Inferior parietal cortex (tissue), 1 donor: ENCODE measurements at regions not wholly inside any gene's neighbourhood (a gene's known extent, or its start where the extent isn't known, plus 50 kb on each side); places are given as distances from the start of the nearest gene placed in this dataset.

Experiments used
- DNase-seq: peaks from one replicate; pipeline ENCODE4 v3.0.0-alpha.2; 2016; ENCODE audit errors: extremely low spot score

DNA sequence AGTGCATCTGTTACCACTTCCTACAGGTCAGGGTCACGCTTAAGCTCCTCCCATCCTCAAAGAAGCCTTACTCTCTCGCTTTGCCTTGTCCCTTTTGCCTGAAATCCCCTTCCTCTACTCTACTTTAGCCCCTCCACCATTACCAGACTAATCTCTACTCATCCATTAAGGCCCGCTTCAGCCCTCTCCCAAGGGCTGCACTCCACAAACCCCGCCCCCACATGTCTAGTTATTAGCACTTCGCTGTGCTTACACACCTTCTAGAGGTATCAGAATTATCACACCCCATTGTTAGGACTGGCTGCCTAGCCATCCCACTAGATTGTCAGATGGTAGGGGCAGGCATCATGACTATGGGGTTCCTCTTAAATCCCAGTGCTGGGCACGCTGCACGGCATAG lies 565.7 kb upstream of the WWC1 start:
- no peak for DNase-seq

DNA sequence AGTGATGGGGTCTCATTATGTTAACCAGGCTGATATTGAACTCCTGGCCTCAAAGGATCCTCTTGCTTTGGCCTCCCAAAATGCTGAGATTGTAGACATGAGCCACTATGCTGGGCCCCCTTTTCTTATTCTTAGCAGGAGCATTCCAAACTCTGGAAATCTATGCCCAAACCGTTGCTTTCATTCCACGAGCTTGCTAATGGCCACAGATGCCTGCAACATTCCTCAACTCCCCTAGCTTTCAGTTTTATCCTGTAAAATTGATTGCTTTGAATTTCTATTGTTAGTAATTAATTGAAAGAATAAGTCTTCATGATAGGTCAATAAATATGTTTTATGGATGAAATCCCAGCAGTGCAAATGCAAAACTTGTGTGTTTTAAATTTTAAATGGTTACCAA lies 564.8 kb upstream of the WWC1 start:
- no peak for DNase-seq

DNA sequence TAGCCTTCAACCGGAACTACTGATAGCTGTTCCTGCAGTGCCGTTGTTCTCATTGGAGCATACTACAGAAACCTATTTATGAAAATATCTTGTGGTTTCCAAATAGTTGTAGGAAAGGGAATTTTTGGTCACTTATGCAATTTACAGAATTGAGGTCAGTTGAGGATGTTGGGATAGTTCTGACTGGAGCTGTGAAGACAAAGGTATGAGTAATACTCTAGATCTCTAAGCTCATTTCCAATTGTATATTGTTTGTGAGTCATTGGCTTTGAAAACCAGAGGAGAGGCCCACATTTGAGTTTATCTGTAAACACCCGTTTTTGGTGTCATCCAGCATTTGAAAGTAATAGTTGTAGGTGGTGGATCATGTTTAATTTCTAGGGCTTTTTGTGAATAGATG lies 561.3 kb upstream of the WWC1 start:
- DNase-seq, result no peak

DNA sequence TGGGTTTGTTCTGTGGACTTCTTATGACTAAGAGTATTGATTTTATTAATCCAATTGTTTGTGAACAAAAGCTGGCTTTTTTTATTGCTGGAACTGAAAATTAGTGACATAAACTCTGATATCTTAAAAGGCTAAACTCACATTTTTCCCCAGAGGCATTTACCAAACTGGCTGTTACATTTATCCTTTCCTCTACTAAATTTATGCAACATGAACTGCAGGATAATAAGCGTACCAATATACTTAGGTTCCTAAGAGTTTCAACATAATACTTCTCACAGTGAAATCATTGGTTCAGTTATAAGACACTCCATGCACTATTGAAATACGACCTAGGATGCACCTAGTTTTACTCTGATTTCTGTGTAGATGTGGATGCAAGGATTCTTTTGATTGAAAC lies 560.8 kb upstream of the WWC1 start:
- DNase-seq, result no peak

DNA sequence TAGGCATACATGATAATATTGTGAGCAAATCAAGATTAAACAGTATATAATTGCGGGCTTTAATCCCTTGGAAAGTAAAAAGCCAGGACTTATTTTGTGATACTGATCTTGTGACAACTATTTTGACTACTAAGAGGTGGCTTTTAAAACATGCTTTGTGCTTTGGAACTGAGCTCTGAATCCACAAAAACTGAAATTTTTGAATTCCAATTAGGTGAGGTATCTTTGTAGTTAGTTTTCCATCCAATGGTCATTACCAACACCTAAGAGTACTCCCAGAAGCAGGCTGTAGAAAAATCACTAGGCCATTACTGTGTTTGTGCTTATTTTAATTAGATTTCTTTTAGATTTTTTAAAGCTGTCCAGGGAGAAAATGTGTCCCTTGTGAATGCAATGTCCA lies 559.5 kb upstream of the WWC1 start:
- DNase-seq, result no peak

DNA sequence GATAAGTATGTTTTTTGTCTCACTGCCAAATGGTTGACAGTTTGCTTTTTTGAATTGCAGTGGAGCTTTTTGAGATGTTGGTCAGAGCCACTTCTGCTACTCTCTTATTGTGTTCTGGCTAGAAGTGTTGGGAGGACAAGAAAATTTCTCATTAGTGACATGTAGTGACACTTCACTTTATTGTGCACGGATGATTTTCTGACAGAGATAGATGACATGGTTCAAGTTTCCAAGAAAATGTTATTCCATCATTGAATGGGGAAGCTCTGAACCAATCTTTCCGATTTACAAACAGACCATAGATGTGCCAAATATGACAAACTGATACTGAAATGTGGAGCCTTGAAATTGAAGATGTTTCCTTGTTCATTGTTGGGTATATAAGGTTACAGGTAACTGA lies 558.9 kb upstream of the WWC1 start:
- DNase-seq, result no peak

DNA sequence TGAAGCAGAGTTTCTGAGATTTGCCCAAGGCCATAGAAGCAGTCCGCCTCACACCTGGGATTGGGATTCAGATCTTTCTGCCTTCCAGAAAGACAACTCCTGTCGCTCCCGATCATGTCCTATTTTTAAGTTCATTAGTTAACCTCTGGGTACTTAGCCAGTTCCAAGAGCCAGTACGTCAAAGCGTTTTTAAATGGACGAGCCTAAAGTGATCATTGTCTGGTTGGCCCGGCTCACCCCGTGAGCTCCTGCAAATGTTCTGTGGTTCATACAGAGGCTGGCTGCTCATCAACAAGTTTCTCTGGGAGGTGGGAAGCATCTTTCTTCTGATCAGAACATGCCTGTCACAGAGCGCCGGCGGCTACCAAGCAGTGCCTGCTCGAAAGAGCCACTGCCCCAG lies 554.5 kb upstream of the WWC1 start:
- DNase-seq, result no peak

DNA sequence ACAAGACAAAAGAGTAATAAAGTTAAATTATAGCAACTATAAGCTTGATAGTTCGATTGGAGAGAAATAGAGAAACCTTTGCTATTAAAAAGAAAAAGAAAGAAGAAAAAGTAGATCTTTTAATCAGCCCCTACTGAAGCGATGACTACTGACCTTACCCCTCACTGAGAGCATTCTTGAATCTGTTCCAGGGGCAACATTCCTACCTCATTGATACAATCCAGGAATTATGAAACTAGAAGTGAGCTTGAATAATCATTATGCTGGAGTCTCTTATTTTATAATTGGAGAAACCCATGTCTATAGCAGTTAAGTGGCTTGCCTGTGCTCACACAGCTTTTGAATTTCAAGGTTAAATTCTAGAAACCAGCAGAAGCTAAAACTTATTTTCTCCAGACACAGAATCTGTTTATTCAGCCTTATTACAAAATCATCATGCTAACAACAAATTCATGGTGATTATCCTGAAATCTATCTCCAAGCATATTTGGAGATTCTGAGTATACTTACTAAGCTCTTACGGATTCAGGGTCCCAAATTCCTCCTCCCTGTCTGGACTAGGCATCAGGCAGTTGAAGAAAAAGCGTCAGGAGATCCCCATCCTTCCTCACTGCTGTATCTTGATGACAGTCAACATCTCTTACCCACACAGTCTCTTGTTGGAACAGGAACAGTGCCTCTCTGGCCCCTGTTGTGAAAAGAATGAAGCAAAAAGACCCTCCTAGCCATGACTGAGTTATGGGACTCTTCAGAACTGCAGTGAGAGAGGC lies 547.6 kb upstream of the WWC1 start:
- no peak for DNase-seq

DNA sequence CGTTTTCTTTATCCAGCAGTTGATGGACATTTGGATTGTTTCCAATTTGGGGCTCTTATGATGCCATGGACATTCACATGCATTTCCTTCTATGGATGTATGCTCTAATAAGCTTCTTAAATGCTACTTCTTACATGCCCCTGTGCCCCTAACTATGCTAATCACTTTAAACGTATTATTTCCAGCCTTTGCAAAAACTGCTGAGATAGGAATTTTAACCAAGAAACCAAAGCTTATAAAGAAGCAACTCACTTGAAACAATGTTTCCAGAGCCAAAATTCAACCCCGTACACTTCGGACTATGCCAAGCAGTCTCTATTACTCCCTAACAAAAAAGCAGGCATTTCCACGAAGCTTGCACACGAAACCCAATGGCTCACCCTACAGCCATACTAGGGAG lies 545.6 kb upstream of the WWC1 start:
- no peak for DNase-seq

DNA sequence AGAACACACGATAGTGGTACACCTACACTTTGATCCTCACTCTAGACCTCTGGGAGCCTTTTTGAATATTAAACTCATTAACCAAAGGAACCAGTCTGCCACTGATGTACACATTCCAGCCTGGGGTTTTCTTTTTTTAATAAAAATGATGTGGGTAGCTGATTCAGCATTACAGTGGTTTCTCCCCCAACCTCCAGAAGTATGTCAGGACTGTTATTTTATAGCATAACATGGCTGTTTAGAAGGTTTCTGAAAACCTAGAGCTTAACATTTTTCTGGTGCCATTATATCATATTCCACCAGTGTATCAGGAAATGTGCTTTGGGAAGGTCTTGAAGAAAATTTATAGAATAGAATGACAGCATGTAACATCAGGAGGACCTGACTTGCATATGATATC lies 540.9 kb upstream of the WWC1 start:
- no peak for DNase-seq

DNA sequence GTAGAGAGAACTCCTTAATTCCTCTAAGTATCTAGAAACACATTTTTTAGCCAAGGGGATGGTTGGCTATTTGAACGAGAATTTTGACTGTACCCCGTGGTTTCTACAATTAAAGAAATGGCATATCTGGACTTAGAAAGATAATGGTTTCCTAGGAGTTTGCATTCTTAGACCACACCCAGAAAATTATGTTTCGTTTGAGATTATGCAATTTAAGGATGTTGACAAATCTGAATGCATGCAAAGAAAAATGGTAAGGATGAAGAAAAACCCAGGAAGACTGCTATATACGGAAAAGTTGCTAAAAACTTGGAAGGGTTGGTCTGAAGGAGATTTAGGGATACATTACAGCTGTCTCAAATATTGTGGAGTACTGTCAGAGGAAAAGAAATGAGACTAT lies 538.5 kb upstream of the WWC1 start:
- no peak for DNase-seq

DNA sequence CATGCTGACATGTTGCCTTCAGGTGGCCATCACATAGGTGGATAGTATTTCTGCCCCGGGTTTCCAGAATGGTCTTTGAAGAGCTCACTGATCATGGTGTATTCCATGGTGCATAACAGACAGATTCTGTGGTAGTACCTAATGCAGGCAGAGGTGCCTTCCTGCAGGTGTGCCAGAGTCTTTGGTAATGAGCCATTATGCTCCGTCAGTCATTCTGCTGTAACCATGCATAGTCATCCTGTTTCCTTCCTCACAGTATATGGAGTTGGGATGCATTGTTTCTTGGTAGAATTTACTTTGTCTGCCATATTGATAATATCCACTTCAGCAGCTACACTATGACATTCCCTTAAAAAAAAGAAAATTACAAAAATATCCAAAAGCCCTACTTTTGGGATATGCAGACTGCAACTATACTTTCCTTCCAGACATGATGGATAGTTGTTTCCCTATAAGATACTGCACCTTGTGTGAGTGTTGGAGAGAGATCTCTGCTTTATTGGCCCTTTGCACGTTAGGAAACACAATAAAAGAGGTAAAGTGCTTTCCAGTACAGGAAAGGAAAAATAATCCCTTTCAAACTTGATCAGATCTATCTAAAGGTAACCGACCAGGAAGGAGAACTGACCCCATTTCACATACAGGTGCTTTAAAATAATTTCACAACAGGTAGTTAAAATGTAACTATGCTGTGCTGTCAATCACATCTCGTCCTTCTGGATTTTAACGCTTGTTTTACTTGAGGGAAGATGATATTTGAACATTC lies 537.5 kb upstream of the WWC1 start:
- no peak for DNase-seq

DNA sequence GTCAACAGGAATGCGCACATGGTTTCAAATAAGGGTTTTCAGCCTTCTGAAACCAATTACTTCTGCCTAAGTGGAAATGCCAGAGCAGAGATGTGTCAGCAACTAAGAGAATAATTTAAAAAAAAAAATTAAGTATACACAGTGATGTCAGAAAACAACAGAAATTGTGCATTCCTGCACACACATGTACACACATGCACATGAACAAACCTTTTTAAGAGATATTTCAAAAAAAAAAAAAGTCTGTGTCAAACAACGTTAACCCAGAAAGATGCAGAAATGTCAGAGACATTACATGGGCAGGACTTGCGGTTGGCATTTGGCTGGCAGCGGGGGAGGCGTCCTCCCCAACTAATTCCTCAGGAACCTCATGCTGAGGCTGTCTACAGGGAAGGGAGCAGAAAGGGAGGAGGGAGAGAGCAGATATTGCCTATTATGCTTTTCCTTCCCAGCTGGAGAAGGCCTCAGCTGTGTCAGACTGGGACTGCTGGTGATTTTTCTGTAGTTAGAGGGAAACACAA lies 536.9 kb upstream of the WWC1 start:
- DNase-seq, result no peak

DNA sequence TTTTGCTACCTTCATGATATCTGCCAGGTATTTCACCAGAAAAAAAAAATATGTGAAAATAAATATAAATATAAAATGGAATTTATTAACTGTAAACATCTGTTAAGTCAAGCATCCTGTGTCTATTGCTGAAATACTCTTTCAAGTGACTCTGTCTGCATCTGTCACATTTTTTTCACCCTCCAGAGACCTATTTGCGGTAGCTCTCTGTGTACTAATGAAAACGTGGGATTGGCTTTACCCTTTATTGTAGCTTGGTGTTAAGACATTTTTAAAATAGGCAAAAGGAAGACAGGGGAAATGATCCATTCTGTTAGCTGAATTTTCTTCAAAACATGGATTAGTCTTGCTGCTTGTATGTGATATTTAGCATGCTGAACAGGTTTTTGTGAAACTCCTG lies 536.0 kb upstream of the WWC1 start:
- DNase-seq, result no peak

DNA sequence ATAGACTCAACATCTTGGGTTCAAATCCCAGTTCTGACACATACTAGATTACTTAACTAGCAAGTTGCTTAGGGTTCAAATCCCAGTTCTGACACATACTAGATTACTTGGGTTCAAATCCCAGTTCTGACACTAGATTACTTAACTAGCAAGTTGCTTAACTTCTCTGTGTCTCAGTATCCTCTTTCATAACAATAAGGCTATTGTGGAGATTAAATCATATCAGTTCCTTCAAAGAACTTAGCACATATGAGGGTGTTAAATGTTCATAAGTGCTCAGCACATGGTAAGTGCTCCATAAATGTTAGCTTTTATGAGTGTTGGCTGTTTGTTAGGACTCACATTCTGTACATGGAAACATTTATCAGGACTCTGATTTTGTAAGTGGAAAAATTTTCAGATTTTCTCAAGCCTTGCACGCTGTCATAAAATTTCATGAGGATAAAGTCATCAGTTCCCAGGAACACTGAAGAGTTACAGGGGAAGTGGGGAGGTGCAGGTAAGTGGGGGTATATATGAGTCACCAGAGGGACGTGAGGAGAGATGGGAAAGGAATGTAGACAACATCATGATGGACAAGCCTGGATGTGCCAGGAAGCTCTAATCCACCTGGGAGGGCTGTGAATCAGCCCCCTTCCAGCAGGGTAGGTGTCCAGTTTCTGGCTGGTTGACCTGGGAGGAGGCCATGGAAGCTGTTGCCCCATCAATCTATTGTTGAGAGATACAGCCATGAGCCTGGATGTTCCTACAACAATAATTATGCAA lies 532.2 kb upstream of the WWC1 start:
- DNase-seq, result no peak

DNA sequence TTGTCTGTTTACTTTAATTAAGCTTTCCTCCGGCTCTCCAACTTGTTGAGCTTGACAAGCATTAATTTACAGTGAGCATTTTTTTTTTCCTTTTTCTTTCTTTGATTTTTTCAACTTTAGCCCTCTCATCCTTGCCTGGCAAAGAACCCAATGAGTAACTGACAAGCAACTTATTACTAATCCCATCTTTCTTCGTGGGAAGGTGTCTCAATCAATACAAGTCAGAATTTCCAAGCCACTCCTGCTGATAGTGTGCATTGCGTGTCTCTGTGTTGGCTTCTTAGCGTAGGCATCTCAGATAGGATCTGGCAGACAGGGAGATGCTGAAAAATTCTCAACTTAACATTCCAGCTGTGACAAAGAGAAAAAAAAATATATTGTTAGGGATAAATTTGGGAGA lies 527.7 kb upstream of the WWC1 start:
- DNase-seq, result no peak

DNA sequence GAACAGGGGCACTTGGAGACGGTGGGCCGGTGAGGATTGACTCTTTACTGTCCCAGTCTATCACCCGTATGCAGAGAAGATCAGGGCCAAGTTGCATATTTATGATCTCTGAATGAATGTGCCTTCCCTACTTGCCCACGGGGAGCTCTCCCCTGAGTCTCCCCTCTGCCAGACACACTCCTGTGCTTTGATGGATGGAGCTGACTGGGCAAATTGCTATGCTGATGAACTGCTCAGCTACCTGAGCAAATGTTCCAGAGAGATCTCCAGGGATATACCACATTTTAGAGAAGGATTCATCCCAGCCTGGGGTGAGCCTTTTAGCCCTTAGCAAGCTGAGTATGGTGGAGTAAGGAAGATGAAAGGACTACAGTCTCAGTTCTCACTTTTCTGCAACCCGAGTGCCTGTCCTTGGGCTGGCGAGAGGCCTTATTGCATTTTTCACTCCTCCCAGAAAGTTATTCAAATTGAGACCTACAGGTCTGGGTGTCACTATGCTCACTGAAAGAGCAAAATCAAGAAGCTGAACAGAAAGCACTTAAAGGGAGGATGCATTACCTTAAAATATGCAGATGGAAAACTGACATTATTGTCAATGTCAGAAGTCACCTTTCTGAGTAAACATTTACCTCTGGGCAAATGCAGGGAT lies 526.7 kb upstream of the WWC1 start:
- DNase-seq, result no peak

DNA sequence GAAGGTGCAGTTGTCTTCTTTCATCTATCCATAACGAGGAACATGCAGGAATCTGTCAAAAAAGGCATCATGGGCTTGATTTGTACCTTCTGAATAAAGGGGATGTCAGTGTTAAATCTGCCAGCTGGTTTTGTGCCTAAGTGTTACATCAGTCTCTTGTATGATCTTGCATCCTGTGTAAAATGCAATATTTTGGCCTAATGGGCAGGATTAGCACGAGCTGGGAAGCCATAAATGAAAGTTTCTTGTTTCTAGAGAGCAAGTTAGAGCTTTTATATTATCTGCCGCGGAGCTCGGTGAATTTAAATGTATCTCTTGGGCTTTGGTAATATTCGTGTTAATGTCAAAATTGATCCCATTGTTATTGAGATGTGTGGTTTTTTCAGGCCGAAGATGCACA lies 526.1 kb upstream of the WWC1 start:
- DNase-seq, result no peak

DNA sequence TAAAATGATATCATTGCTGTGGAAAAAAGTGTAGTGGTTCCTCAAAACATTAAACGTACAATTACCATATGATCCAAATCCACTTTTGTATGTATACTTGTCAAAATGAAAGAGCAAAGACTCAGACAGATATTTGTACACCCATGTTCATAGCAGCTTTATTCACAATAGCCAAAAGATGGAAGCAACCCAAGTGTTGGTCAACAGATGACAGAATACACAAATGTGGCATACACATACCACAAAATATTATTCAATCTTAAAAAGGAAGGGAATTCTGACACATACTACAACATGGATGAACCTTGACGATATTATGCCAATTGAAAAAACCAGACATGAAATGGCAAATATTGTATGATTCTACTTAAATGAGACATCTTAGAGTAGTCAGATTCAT lies 524.5 kb upstream of the WWC1 start:
- no peak for DNase-seq

DNA sequence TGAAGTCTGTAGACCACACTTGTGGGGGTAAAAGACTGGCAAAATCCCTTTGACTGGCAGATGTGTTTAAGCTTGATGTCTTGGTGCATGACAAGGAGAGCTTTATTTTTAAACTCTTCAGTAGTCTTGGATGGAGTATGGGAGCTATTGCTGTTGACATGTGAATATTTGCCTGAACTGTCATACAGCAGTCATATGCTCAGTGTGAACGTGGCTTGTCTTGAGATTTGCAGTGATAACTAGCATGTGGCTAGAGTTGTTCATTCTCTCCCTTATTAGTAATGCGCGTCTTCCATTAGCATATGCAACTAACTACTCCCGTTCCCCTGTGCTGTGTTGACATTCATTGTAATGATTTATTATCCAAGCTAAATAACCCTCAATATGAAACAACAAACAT lies 523.6 kb upstream of the WWC1 start:
- no peak for DNase-seq

DNA sequence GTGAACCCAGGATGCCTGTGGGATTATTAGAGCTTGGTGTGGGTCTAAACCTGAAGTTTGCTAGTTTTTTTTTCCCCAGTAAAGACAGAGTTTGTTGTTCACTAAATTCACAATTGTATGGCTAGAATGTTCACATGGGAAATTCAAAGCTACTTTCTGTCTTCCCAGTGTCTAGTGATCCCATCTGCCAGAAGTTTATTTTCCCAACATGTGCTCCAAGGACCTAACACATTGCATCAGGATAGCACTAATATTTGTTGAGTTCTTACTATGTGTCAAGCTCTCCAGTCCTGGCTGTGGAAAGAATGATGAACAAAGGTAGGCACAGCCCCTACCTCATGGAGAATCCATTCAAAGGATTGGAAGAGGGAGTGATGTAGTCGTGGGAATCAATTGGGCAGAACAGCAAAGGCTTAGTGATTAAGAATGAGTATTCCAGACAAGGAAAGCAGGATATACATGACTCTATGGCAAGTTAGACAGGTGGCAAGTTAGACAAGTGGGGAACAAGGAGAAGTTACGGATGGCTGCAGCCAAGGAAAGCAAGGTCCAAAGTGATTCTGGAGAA lies 521.5 kb upstream of the WWC1 start:
- no peak for DNase-seq

DNA sequence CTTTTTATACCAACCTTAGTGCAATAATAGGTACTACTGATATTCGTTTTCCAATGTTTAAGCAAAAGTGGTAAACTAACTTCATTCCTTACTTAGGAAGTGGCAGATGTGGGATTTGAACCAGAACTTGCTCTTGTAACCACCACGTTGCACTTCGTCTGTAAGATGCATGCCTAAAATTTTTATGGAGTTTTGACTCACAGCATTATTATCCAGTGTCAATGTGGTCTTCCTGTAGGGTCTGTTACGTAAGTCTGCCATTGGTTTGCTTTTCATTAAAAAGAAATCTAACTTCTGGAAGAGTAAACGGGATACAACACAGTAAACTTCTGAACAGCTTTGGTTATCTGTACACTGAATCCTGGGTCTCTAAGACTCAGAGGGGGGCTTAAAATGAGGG lies 521.0 kb upstream of the WWC1 start:
- no peak for DNase-seq
